K562 (cell line): ENCODE measurements at regions not wholly inside any gene's neighbourhood (a gene's known extent, or its start where the extent isn't known, plus 50 kb on each side); places are given as distances from the start of the nearest gene placed in this dataset.

Experiments
- BMI1 ChIP-seq: fragments of 150-350 bp; IDR thresholded peaks from 2 replicates; pipeline ENCODE4 v1.6.1; 2014; ENCODE audit warnings: low read length
- E2F1 ChIP-seq: sonication (generic); formaldehyde crosslinking; IDR thresholded peaks from 2 replicates; pipeline ENCODE4 v1.8.1; 2023; ENCODE audit warnings: mild to moderate bottlenecking, missing genetic modification reagents, moderate library complexity
- MEIS2 ChIP-seq: fragments of 450-650 bp; IDR thresholded peaks from 2 replicates; pipeline ENCODE4 v1.6.1; 2014; ENCODE audit warnings: mild to moderate bottlenecking; ENCODE audit not compliant: partially characterized antibody
- PTBP1 ChIP-seq: fragments of 200-400 bp; formaldehyde crosslinking; IDR thresholded peaks from 2 replicates; pipeline ENCODE4 v1.6.1; 2017; ENCODE audit warnings: low read depth, low read length
- PYGO2 ChIP-seq: fragments of 450-650 bp; IDR thresholded peaks from 2 replicates; pipeline ENCODE4 v1.6.1; 2016; ENCODE audit warnings: mild to moderate bottlenecking, missing genetic modification characterization, moderate library complexity, missing compliant biosample characterization
- TFAM ChIP-seq: fragments of 250-450 bp; sonication (Bioruptor Pico); conservative IDR thresholded peaks from 2 replicates; pipeline ENCODE4 v1.5.0; 2021; ENCODE audit warnings: mild to moderate bottlenecking, moderate library complexity
- XRCC3 ChIP-seq: fragments of 450-650 bp; IDR thresholded peaks from 2 replicates; pipeline ENCODE4 v1.6.1; 2017; ENCODE audit warnings: mild to moderate bottlenecking, moderate library complexity
- YY1 ChIP-seq, 3 experiments: IDR thresholded peaks; 2 replicates each; pipeline ENCODE4 v1.6.1; 2011; ENCODE audit warnings: low read length in 2 of 3, mild to moderate bottlenecking in 2 of 3, moderate library complexity in 2 of 3, borderline replicate concordance in 1 of 3, control low read depth in 1 of 3, low read depth in 1 of 3; ENCODE audit not compliant: insufficient read depth in 3 of 3, insufficient replicate concordance in 2 of 3, control insufficient read depth in 1 of 3, insufficient read length in 1 of 3; ENCODE audit errors: extremely low read depth in 1 of 3
- ZBTB11 ChIP-seq, 3 experiments: fragments of 200-800 bp in 1 of 3; fragments of 250-450 bp in 1 of 3; fragments of 450-650 bp in 1 of 3; sonication (Bioruptor Pico) in 1 of 3; sonication (Bioruptor generic) in 1 of 3; formaldehyde crosslinking in 1 of 3; IDR thresholded peaks; 2 replicates each; pipeline versions ENCODE4 v1.6.1 to v1.8.0; 2016 to 2022; ENCODE audit warnings: mild to moderate bottlenecking in 2 of 3, missing genetic modification characterization in 2 of 3, missing compliant biosample characterization in 1 of 3, moderate library complexity in 1 of 3
- ZBTB12 ChIP-seq: fragments of 250-450 bp; sonication (Bioruptor Pico); IDR thresholded peaks from 2 replicates; pipeline ENCODE4 v1.4.0; 2020
- ZBTB40 ChIP-seq, 2 experiments: fragments of 450-650 bp in 1 of 2; sonication (generic) in 1 of 2; formaldehyde crosslinking in 1 of 2; IDR thresholded peaks; 2 replicates each; pipeline versions ENCODE4 v1.7.1 to v1.9.0; 2016 to 2022; ENCODE audit warnings: inconsistent platforms in 1 of 2, mild to moderate bottlenecking in 1 of 2, missing genetic modification reagents in 1 of 2

- TF ChIP-seq ZBTB11 (CRISPR knock-in tag; IDR thresholded peaks at IDR 0.05) (no peak), PTBP1 (no peak), E2F1 (CRISPR knock-in tag) (no peak), BMI1 (no peak), MEIS2 (no peak), YY1 (IDR thresholded peaks at IDR 0.05; ENCODE audit: borderline replicate concordance in 1 of 3, control insufficient read depth in 1 of 3, extremely low read depth in 1 of 3, insufficient read depth in 3 of 3, insufficient read length in 1 of 3, insufficient replicate concordance in 2 of 3, low read depth in 1 of 3, low read length in 2 of 3) (no peak), ZBTB12 (no peak), ZBTB40 (IDR thresholded peaks at IDR 0.05) (no peak), ZBTB40 (CRISPR knock-in tag; IDR thresholded peaks at IDR 0.05) (no peak), XRCC3 (no peak), TFAM (CRISPR knock-in tag) (no peak), PYGO2 (no peak)
These were observed 141.7 kb downstream of the MACC1 start (continued) for GRCh38 chr7:20075440-20075839.
